GM18867 (cell line): ENCODE measurements at regions not wholly inside any gene's neighbourhood (a gene's known extent, or its start where the extent isn't known, plus 50 kb on each side); places are given as distances from the start of the nearest gene placed in this dataset.

Experiments
- ATAC-seq: cut with Tn5 transposase; IDR thresholded peaks from one replicate; pipeline ENCODE4 v1.9.1; 2021; ENCODE audit warnings: mild to moderate bottlenecking, moderate library complexity; ENCODE audit not compliant: unreplicated experiment

- ATAC-seq, result no peak
These were observed 212.4 kb downstream of the HSD17B3 start for GRCh38 chr9:96089452-96090085.

- ATAC-seq, result no peak
These were observed 213.0 kb downstream of the ERCC6L2 start for GRCh38 chr9:96088510-96088909.

- no peak for ATAC-seq
These were observed 212.3 kb downstream of the ERCC6L2 start for GRCh38 chr9:96087669-96088299.

- ATAC-seq, result no peak
These were observed 211.6 kb downstream of the ERCC6L2 start for GRCh38 chr9:96086936-96087571.

GRCh38 chr9:96085491-96086143, 210.1 kb downstream of the ERCC6L2 start:
- no peak for ATAC-seq

GRCh38 chr9:96084331-96084734, 208.8 kb downstream of the ERCC6L2 start:
- no peak for ATAC-seq

GRCh38 chr9:96082516-96083232, 207.2 kb downstream of the ERCC6L2 start:
- no peak for ATAC-seq

GRCh38 chr9:96080364-96080763, 204.9 kb downstream of the ERCC6L2 start:
- no peak for ATAC-seq

GRCh38 chr9:96079779-96080178, 204.3 kb downstream of the ERCC6L2 start:
- no peak for ATAC-seq

- ATAC-seq, result no peak
These were observed 203.5 kb downstream of the ERCC6L2 start for GRCh38 chr9:96078897-96079490.

GRCh38 chr9:96075757-96076156, 200.3 kb downstream of the ERCC6L2 start:
- no peak for ATAC-seq

- ATAC-seq, result no peak
These were observed 199.6 kb downstream of the ERCC6L2 start for GRCh38 chr9:96075111-96075510.

- ATAC-seq, result no peak
These were observed 198.3 kb downstream of the ERCC6L2 start for GRCh38 chr9:96073531-96074480.

- no peak for ATAC-seq
These were observed 197.4 kb downstream of the ERCC6L2 start for GRCh38 chr9:96072930-96073329.

- no peak for ATAC-seq
These were observed 196.3 kb downstream of the ERCC6L2 start for GRCh38 chr9:96071815-96072124.

GRCh38 chr9:96071076-96071814, 195.8 kb downstream of the ERCC6L2 start:
- ATAC-seq, result no peak

GRCh38 chr9:96069629-96070220, 194.2 kb downstream of the ERCC6L2 start:
- no peak for ATAC-seq

GRCh38 chr9:96068511-96068910, 193.0 kb downstream of the ERCC6L2 start:
- no peak for ATAC-seq

GRCh38 chr9:96067600-96067999, 192.1 kb downstream of the ERCC6L2 start:
- ATAC-seq, result no peak
